MM.1S (cell line): ENCODE measurements at regions not wholly inside any gene's neighbourhood (a gene's known extent, or its start where the extent isn't known, plus 50 kb on each side); places are given as distances from the start of the nearest gene placed in this dataset.

ENCODE experiments used
- DNase-seq: peaks from one replicate; pipeline ENCODE4 v3.0.0-alpha.2; 2015
- H2AFZ ChIP-seq: fragments of 300-600 bp; sonication (generic); 2 replicates; pipeline ENCODE4 v1.6.0; 2016; ENCODE audit warnings: antibody characterized with exemption, low read length
- H3F3A ChIP-seq: fragments of 300-600 bp; sonication (generic); 2 replicates; pipeline ENCODE4 v1.6.1; 2016; ENCODE audit warnings: mild to moderate bottlenecking, antibody characterized with exemption, low read length, moderate library complexity, mixed read lengths; ENCODE audit not compliant: insufficient read depth
- H3K27ac ChIP-seq: fragments of 300-600 bp; sonication (generic); 2 replicates; pipeline ENCODE4 v1.5.1; 2016; ENCODE audit warnings: mild to moderate bottlenecking, low read length
- H3K27me3 ChIP-seq: fragments of 300-600 bp; sonication (generic); replicated peaks from 2 replicates; pipeline ENCODE4 v1.6.0; 2016; ENCODE audit warnings: low read length; ENCODE audit not compliant: insufficient read depth
- H3K36me3 ChIP-seq: fragments of 300-600 bp; sonication (generic); replicated peaks from 2 replicates; pipeline ENCODE4 v1.6.1; 2016; ENCODE audit warnings: mild to moderate bottlenecking, low read length, mixed read lengths; ENCODE audit not compliant: insufficient read depth
- H3K4me1 ChIP-seq: fragments of 300-600 bp; sonication (generic); 2 replicates; pipeline ENCODE4 v1.6.1; 2016; ENCODE audit warnings: low read length, mixed read lengths
- H3K4me2 ChIP-seq: fragments of 300-600 bp; sonication (generic); 2 replicates; pipeline ENCODE4 v1.6.0; 2016; ENCODE audit warnings: low read depth, low read length
- H3K4me3 ChIP-seq: fragments of 300-600 bp; sonication (generic); 2 replicates; pipeline ENCODE4 v1.5.1; 2016; ENCODE audit warnings: low read length, mixed read lengths
- H3K79me2 ChIP-seq: fragments of 300-600 bp; sonication (generic); 2 replicates; pipeline ENCODE4 v1.6.1; 2016; ENCODE audit warnings: mixed run types, low read length, mixed read lengths
- H3K9ac ChIP-seq: fragments of 300-600 bp; sonication (generic); 2 replicates; pipeline ENCODE4 v1.6.1; 2016; ENCODE audit warnings: low read length, mixed read lengths
- H3K9me2 ChIP-seq: fragments of 300-600 bp; sonication (generic); replicated peaks from 2 replicates; pipeline ENCODE4 v1.6.1; 2016; ENCODE audit warnings: mild to moderate bottlenecking, low read length, mixed read lengths; ENCODE audit not compliant: insufficient read depth
- H3K9me3 ChIP-seq: fragments of 300-600 bp; sonication (generic); replicated peaks from 2 replicates; pipeline ENCODE4 v1.6.1; 2016; ENCODE audit warnings: mild to moderate bottlenecking, low read length, mixed read lengths; ENCODE audit not compliant: insufficient read depth
- H4K20me1 ChIP-seq: fragments of 300-600 bp; sonication (generic); 2 replicates; pipeline ENCODE4 v1.6.1; 2016; ENCODE audit warnings: mild to moderate bottlenecking, low read length, moderate library complexity, mixed read lengths; ENCODE audit not compliant: insufficient read depth
- CTCF ChIP-seq: fragments of 300-600 bp; sonication (generic); IDR thresholded peaks from 2 replicates; pipeline ENCODE4 v1.5.1; 2016; ENCODE audit warnings: antibody characterized with exemption, low read length, mixed read lengths
- EZH2 ChIP-seq: fragments of 300-600 bp; sonication (generic); optimal IDR thresholded peaks from 2 replicates; pipeline ENCODE3; 2017; ENCODE audit warnings: low read depth, mild to moderate bottlenecking, antibody characterized with exemption, low read length, mixed read lengths
- EZH2phosphoT487 ChIP-seq: fragments of 300-600 bp; sonication (generic); IDR thresholded peaks from 2 replicates; pipeline ENCODE4 v1.6.1; 2018; ENCODE audit warnings: antibody characterized with exemption, low read length

GRCh38 chr20:40283689-40284088 lies 405.3 kb downstream of the MAFB start:
- H3K4me3 ChIP-seq: no peak overlapping the region
- no peaks in the 10 kb centered on the region for H3K9me3 ChIP-seq
- H4K20me1 ChIP-seq: no peaks in the 10 kb centered on the region
- H3K27ac ChIP-seq: no peak overlapping the region
- H3K4me1 ChIP-seq: no peaks in the 10 kb centered on the region
- no peak for DNase-seq
- H3F3A ChIP-seq: no peaks in the 10 kb centered on the region
- TF ChIP-seq EZH2 (no peak), CTCF (no peak), EZH2phosphoT487 (no peak)
- no peak overlapping the region for H3K9ac ChIP-seq
- no peak overlapping the region for H2AFZ ChIP-seq
- H3K27me3 ChIP-seq: no peaks in the 10 kb centered on the region
- no peaks in the 10 kb centered on the region for H3K79me2 ChIP-seq
- H3K36me3 ChIP-seq: no peaks in the 10 kb centered on the region
- H3K4me2 ChIP-seq: no peak overlapping the region
- no peaks in the 10 kb centered on the region for H3K9me2 ChIP-seq

DNA sequence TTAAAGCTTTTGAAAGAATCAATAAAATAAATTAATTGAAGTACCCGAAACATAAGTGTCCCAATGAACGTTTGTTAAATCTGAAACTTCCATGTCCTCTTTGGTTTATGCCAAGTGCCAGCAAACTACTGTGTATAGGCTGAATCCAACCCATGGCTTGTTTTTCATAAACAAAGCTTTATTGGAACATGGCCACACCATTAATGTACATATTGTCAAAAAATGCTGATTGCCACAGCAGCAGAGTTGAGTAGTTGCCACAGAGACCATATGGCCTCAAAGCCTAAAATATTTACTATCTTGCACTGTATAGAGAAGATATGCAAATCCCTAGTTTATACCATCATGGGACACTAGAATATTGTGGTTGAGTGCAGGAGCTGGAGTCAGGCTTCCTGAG lies 406.1 kb downstream of the MAFB start:
- H2AFZ ChIP-seq: no peak overlapping the region
- H3K9ac ChIP-seq: no peak overlapping the region
- H3K4me3 ChIP-seq: no peak overlapping the region
- H3K4me2 ChIP-seq: no peak overlapping the region
- no peak overlapping the region for H3K27ac ChIP-seq
- no peaks in the 10 kb centered on the region for H4K20me1 ChIP-seq
- no peak for DNase-seq
- no peaks in the 10 kb centered on the region for H3K9me2 ChIP-seq
- no peaks in the 10 kb centered on the region for H3K9me3 ChIP-seq
- H3K36me3 ChIP-seq: no peaks in the 10 kb centered on the region
- no peaks in the 10 kb centered on the region for H3K79me2 ChIP-seq
- no peaks in the 10 kb centered on the region for H3K4me1 ChIP-seq
- H3F3A ChIP-seq: no peaks in the 10 kb centered on the region
- no peak for TF ChIP-seq EZH2
- TF ChIP-seq EZH2phosphoT487: no peak
- no peak for TF ChIP-seq CTCF
- no peaks in the 10 kb centered on the region for H3K27me3 ChIP-seq

DNA sequence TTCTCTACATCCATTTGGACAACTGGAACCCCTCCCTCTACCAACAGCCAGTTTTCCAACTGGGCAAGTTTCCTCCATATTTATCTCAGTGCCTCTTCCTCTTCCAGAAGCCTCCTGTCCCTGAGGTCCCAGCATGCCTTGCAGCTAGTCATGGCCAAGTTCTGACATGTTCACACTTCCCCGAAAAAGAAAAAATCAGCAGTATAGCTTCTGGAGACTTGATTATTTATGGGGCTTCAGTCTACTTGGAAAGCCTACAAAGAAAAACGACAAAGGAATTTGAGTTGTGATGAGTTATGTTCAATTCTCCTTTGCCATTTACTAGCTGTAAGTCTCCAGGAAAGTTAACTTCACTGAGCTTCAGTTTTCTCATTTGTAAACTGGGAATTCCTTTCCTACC lies 406.5 kb downstream of the MAFB start:
- no peak for DNase-seq
- Histone ChIP-seq H3K9me2 (no peaks in the 10 kb centered on the region), H3K4me2 (no peak overlapping the region)

More for the DNA sequence above, 406.5 kb downstream of the MAFB start:
- no peaks in the 10 kb centered on the region for H3K79me2 ChIP-seq
- no peaks in the 10 kb centered on the region for H4K20me1 ChIP-seq
- no peak overlapping the region for H3K27ac ChIP-seq
- no peaks in the 10 kb centered on the region for H3K36me3 ChIP-seq
- no peaks in the 10 kb centered on the region for H3K9me3 ChIP-seq
- TF ChIP-seq EZH2 (no peak), CTCF (no peak), EZH2phosphoT487 (no peak)
- no peaks in the 10 kb centered on the region for H3F3A ChIP-seq
- H3K27me3 ChIP-seq: no peaks in the 10 kb centered on the region
- H3K4me1 ChIP-seq: no peaks in the 10 kb centered on the region
- no peak overlapping the region for H2AFZ ChIP-seq
- H3K4me3 ChIP-seq: no peak overlapping the region
- H3K9ac ChIP-seq: no peak overlapping the region
